ENCODE measurements at regions not wholly inside any gene's neighbourhood (a gene's known extent, or its start where the extent isn't known, plus 50 kb on each side); places are given as distances from the start of the nearest gene placed in this dataset.
"Not testable (repeated sequence)": the region's sequence is repeated elsewhere in the genome, so short reads cannot be mapped to it uniquely, and the experiment has no call there.

GRCh38 chr12:114868995-114869834 is 185.2 kb upstream of the TBX3 start:
- no peak for DNase-seq

- no peak for DNase-seq
These were observed 182.4 kb upstream of the TBX3 start for GRCh38 chr12:114866331-114866730.

- DNase-seq: no peak
These were observed 181.0 kb upstream of the TBX3 start for GRCh38 chr12:114864837-114865551.

- no peak for DNase-seq
These were observed 179.9 kb upstream of the TBX3 start for GRCh38 chr12:114863911-114864310.

GRCh38 chr12:114860969-114861368 is 177.0 kb upstream of the TBX3 start:
- no peak for DNase-seq

- no peak for DNase-seq
These were observed 174.6 kb upstream of the TBX3 start for GRCh38 chr12:114858388-114859146.

GRCh38 chr12:114855678-114856077 is 171.7 kb upstream of the TBX3 start:
- no peak for DNase-seq

- no peak for DNase-seq
These were observed 169.1 kb upstream of the TBX3 start for GRCh38 chr12:114852976-114853529.

GRCh38 chr12:114851981-114852380 is 168.0 kb upstream of the TBX3 start:
- DNase-seq: no peak

GRCh38 chr12:114850661-114851275 is 166.8 kb upstream of the TBX3 start:
- DNase-seq: no peak

- DNase-seq: no peak
These were observed 164.7 kb upstream of the TBX3 start for GRCh38 chr12:114848666-114849065.

GRCh38 chr12:114847441-114848035 is 163.6 kb upstream of the TBX3 start:
- no peak for DNase-seq

GRCh38 chr12:114846771-114847170 is 162.8 kb upstream of the TBX3 start:
- DNase-seq: no peak

- DNase-seq: no peak
These were observed 157.7 kb upstream of the TBX3 start for GRCh38 chr12:114841557-114842251.

GRCh38 chr12:114838480-114838879 is 154.5 kb upstream of the TBX3 start:
- DNase-seq: no peak

GRCh38 chr12:114836609-114837008 is 152.6 kb upstream of the TBX3 start:
- no peak for DNase-seq

GRCh38 chr12:114835031-114835430 is 151.1 kb upstream of the TBX3 start:
- no peak for DNase-seq

- DNase-seq: no peak
These were observed 150.6 kb upstream of the TBX3 start for GRCh38 chr12:114834621-114835020.

- DNase-seq: no peak
These were observed 145.9 kb upstream of the TBX3 start for GRCh38 chr12:114829833-114830232.

- not testable (repeated sequence) for DNase-seq
These were observed 145.3 kb upstream of the TBX3 start for GRCh38 chr12:114829244-114829643.

GRCh38 chr12:114827461-114827860 is 143.5 kb upstream of the TBX3 start:
- no peak for DNase-seq

- DNase-seq: no peak
These were observed 142.3 kb upstream of the TBX3 start for GRCh38 chr12:114826244-114826643.
